SK-N-SH (cell line): ENCODE measurements at regions not wholly inside any gene's neighbourhood (a gene's known extent, or its start where the extent isn't known, plus 50 kb on each side); places are given as distances from the start of the nearest gene placed in this dataset.

Source experiments
- CTCF ChIA-PET: fragments of 300-600, 350-600 bp; formaldehyde crosslinking; extraction: SDS; loops from one replicate; lab custom pipeline; 2021; lab: Yijun Ruan, JAX
- POLR2A ChIA-PET: fragments of 350-600 bp; sonication (Branson Sonifier 250); formaldehyde crosslinking; extraction: SDS; loops from one replicate; lab custom pipeline; 2020; ENCODE audit warnings: antibody characterized with exemption, inconsistent platforms; lab: Yijun Ruan, JAX
- DNase-seq: peaks from one replicate; pipeline ENCODE4 v3.0.0; 2012
- H2AFZ ChIP-seq: fragments of 200-600 bp; sonication (generic); 2 replicates; pipeline ENCODE4 v1.8.1; 2016; ENCODE audit warnings: antibody characterized with exemption, mild to moderate bottlenecking, low read depth
- H3F3A ChIP-seq: fragments of 200-600 bp; sonication (generic); replicated peaks from 2 replicates; pipeline ENCODE3; 2016; ENCODE audit warnings: antibody characterized with exemption, mild to moderate bottlenecking; ENCODE audit not compliant: insufficient read depth
- H3K27ac ChIP-seq, 2 experiments: fragments of 200-500 bp in 1 of 2; fragments of 200-600 bp in 1 of 2; sonication (Bioruptor generic) in 1 of 2; sonication (generic), shearing (Covaris generic) in 1 of 2; 2 replicates each; pipeline versions ENCODE4 v1.5.1 to v1.6.1; 2014 to 2016; ENCODE audit warnings: low read depth in 2 of 2, inconsistent platforms in 1 of 2, low read length in 1 of 2, mild to moderate bottlenecking in 1 of 2, mixed read lengths in 1 of 2
- H3K27me3 ChIP-seq: fragments of 200-600 bp; sonication (generic), shearing (Covaris generic); 2 replicates; pipeline ENCODE4 v1.6.1; 2016; ENCODE audit warnings: mixed run types; ENCODE audit not compliant: insufficient read depth
- H3K36me3 ChIP-seq, 2 experiments: fragments of 200-500 bp in 1 of 2; fragments of 200-600 bp in 1 of 2; sonication (Bioruptor generic) in 1 of 2; sonication (generic) in 1 of 2; replicated peaks in 1 of 2; 2 replicates each; pipeline versions ENCODE3 to v1.5.1; 2014 to 2016; ENCODE audit warnings: low read length in 1 of 2, mild to moderate bottlenecking in 1 of 2; ENCODE audit not compliant: insufficient read depth in 2 of 2, control insufficient read depth in 1 of 2
- H3K4me1 ChIP-seq, 2 experiments: fragments of 200-500 bp in 1 of 2; fragments of 200-600 bp in 1 of 2; sonication (Bioruptor generic) in 1 of 2; sonication (generic), shearing (Covaris generic) in 1 of 2; 2 replicates each; pipeline versions ENCODE4 v1.5.1 to v1.6.1; 2014 to 2016; ENCODE audit warnings: low read depth in 1 of 2, low read length in 1 of 2, mixed run types in 1 of 2; ENCODE audit not compliant: insufficient read depth in 2 of 2, control insufficient read depth in 1 of 2
- H3K4me2 ChIP-seq: fragments of 200-600 bp; sonication (generic), shearing (Covaris generic); 2 replicates; pipeline ENCODE4 v1.6.1; 2017; ENCODE audit warnings: mixed run types
- H3K4me3 ChIP-seq, 2 experiments: fragments of 200-500 bp in 1 of 2; fragments of 200-600 bp in 1 of 2; sonication (Bioruptor generic) in 1 of 2; sonication (generic), shearing (Covaris generic) in 1 of 2; 2 replicates each; pipeline versions ENCODE4 v1.5.1 to v1.8.1; 2014 to 2016; ENCODE audit warnings: low read depth in 2 of 2, inconsistent platforms in 1 of 2, low read length in 1 of 2, mild to moderate bottlenecking in 1 of 2, mixed read lengths in 1 of 2, moderate library complexity in 1 of 2
- H3K79me2 ChIP-seq: fragments of 200-600 bp; sonication (generic); 2 replicates; pipeline ENCODE4 v1.8.1; 2017; ENCODE audit warnings: mild to moderate bottlenecking; ENCODE audit not compliant: insufficient read depth
- H3K9ac ChIP-seq: fragments of 200-600 bp; sonication (generic); 2 replicates; pipeline ENCODE4 v1.6.1; 2017; ENCODE audit warnings: mixed run types
- H3K9me2 ChIP-seq: fragments of 200-600 bp; sonication (generic); 2 replicates; pipeline ENCODE4 v1.6.1; 2017; ENCODE audit warnings: mixed run types
- H3K9me3 ChIP-seq: fragments of 200-600 bp; sonication (generic); 2 replicates; pipeline ENCODE4 v1.6.1; 2017; ENCODE audit warnings: mixed run types, mild to moderate bottlenecking, moderate library complexity
- H4K20me1 ChIP-seq: fragments of 200-600 bp; sonication (generic); 2 replicates; pipeline ENCODE4 v1.6.1; 2017; ENCODE audit warnings: mild to moderate bottlenecking, mixed run types; ENCODE audit not compliant: insufficient read depth
- ELF1 ChIP-seq: IDR thresholded peaks from 2 replicates; pipeline ENCODE4 v1.4.0; 2012
- EZH2phosphoT487 ChIP-seq: fragments of 200-600 bp; sonication (generic); IDR thresholded peaks from 2 replicates; pipeline ENCODE4 v1.6.1; 2017; ENCODE audit warnings: low read depth, mixed run types, mild to moderate bottlenecking, antibody characterized with exemption, moderate library complexity, borderline replicate concordance
- FOSL2 ChIP-seq: IDR thresholded peaks from 2 replicates; pipeline ENCODE4 v1.4.0; 2012; ENCODE audit warnings: low read depth, mild to moderate bottlenecking, moderate library complexity, borderline replicate concordance
- FOXJ3 ChIP-seq: sonication (generic); formaldehyde crosslinking; IDR thresholded peaks from 2 replicates; pipeline ENCODE4 v1.5.1; 2020; ENCODE audit warnings: mild to moderate bottlenecking, missing genetic modification reagents
- GABPA ChIP-seq: IDR thresholded peaks from 2 replicates; pipeline ENCODE4 v1.4.0; 2012; ENCODE audit warnings: low read depth, mild to moderate bottlenecking
- JUND ChIP-seq: IDR thresholded peaks from 2 replicates; pipeline ENCODE4 v1.4.0; 2012
- NRF1 ChIP-seq: IDR thresholded peaks from 2 replicates; pipeline ENCODE4 v1.6.1; 2012; ENCODE audit warnings: low read depth, mild to moderate bottlenecking, low read length
- RCOR1 ChIP-seq: fragments of 150-350 bp; IDR thresholded peaks from 2 replicates; pipeline ENCODE4 v1.6.1; 2017; ENCODE audit warnings: antibody characterized with exemption, low read length
- RFX5 ChIP-seq: IDR thresholded peaks from 2 replicates; pipeline ENCODE4 v1.6.1; 2012; ENCODE audit warnings: mild to moderate bottlenecking, improper control_type of control experiment, low read length
- RXRA ChIP-seq: IDR thresholded peaks from 2 replicates; pipeline ENCODE4 v1.4.0; 2012; ENCODE audit warnings: low read depth, mild to moderate bottlenecking, borderline replicate concordance
- SIN3A ChIP-seq: IDR thresholded peaks from 2 replicates; pipeline ENCODE4 v1.6.1; 2012; ENCODE audit warnings: low read depth, mild to moderate bottlenecking, low read length, moderate library complexity, borderline replicate concordance
- SMC3 ChIP-seq: IDR thresholded peaks from 2 replicates; pipeline ENCODE4 v1.6.1; 2012; ENCODE audit warnings: low read depth, low read length, improper control_type of control experiment
- TCF12 ChIP-seq: IDR thresholded peaks from 2 replicates; pipeline ENCODE4 v1.4.0; 2012
- TEAD4 ChIP-seq: IDR thresholded peaks from 2 replicates; pipeline ENCODE4 v1.4.0; 2012; ENCODE audit warnings: mild to moderate bottlenecking, borderline replicate concordance; ENCODE audit not compliant: insufficient read depth
- YY1 ChIP-seq: IDR thresholded peaks from 2 replicates; pipeline ENCODE4 v1.4.0; 2012; ENCODE audit warnings: low read depth, mild to moderate bottlenecking
- WGBS: methylation state at CpG from one replicate; pipeline ENCODE4 v1.1.6; 2017; ENCODE audit warnings: low lambda C conversion rate; 5-methylcytosine and 5-hydroxymethylcytosine counted together
- TF ChIP-seq, protein P1 (sequence below): IDR thresholded peaks from 2 replicates; pipeline ENCODE4 v1.4.0; 2012; ENCODE audit warnings: low read depth, borderline replicate concordance
- TF ChIP-seq, protein P2 (sequence below): IDR thresholded peaks from 2 replicates; pipeline ENCODE4; 2012
- TF ChIP-seq, protein P3 (sequence below): fragments of 150-350 bp; IDR thresholded peaks from 2 replicates; pipeline ENCODE4 v1.6.1; 2017; ENCODE audit warnings: antibody characterized with exemption, low read length, low read depth, borderline replicate concordance
- TF ChIP-seq, protein P4 (sequence below): fragments of 200-600 bp; sonication (generic); IDR thresholded peaks from 2 replicates; pipeline ENCODE4 v1.6.1; 2017; ENCODE audit warnings: antibody characterized with exemption, mild to moderate bottlenecking, moderate library complexity
- TF ChIP-seq, protein P5 (sequence below): fragments of 150-350 bp; IDR thresholded peaks from 2 replicates; pipeline ENCODE4 v1.6.1; 2016; ENCODE audit warnings: mild to moderate bottlenecking, low read depth, low read length

DNA sequence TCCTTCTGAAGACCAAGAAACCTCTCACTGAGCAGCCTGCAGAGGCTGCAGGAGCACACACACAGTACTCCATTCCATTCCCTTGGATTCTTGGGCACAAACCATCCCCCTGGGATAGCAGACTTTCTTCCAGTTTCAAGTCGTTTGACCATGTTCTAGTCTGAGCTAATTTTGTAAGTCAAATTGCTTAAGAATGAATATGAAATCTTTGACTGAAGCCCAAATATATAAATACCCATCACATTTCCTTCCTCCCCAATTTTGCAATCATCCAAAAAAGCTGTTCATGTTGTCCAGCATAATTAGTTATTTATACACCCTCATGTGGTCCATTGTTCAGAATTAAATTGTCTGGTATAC, 231.2 kb upstream of the TPRG1 start:
- TF ChIP-seq, protein P1, sequence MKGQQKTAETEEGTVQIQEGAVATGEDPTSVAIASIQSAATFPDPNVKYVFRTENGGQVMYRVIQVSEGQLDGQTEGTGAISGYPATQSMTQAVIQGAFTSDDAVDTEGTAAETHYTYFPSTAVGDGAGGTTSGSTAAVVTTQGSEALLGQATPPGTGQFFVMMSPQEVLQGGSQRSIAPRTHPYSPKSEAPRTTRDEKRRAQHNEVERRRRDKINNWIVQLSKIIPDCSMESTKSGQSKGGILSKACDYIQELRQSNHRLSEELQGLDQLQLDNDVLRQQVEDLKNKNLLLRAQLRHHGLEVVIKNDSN = no peak
- TF ChIP-seq, protein P2, sequence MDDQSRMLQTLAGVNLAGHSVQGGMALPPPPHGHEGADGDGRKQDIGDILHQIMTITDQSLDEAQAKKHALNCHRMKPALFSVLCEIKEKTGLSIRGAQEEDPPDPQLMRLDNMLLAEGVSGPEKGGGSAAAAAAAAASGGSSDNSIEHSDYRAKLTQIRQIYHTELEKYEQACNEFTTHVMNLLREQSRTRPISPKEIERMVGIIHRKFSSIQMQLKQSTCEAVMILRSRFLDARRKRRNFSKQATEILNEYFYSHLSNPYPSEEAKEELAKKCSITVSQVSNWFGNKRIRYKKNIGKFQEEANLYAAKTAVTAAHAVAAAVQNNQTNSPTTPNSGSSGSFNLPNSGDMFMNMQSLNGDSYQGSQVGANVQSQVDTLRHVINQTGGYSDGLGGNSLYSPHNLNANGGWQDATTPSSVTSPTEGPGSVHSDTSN = no peak
- TF ChIP-seq FOSL2 (no peak), ELF1 (no peak), GABPA (no peak), SIN3A (no peak), EZH2phosphoT487 (no peak), JUND (no peak), RFX5 (no peak), FOXJ3 (CRISPR knock-in tag) (no peak), RCOR1 (no peak), TEAD4 (no peak), TCF12 (no peak), NRF1 (no peak), RXRA (no peak), SMC3 (no peak), YY1 (no peak)
- TF ChIP-seq, protein P3, sequence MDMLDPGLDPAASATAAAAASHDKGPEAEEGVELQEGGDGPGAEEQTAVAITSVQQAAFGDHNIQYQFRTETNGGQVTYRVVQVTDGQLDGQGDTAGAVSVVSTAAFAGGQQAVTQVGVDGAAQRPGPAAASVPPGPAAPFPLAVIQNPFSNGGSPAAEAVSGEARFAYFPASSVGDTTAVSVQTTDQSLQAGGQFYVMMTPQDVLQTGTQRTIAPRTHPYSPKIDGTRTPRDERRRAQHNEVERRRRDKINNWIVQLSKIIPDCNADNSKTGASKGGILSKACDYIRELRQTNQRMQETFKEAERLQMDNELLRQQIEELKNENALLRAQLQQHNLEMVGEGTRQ = no peak
- TF ChIP-seq, protein P4, sequence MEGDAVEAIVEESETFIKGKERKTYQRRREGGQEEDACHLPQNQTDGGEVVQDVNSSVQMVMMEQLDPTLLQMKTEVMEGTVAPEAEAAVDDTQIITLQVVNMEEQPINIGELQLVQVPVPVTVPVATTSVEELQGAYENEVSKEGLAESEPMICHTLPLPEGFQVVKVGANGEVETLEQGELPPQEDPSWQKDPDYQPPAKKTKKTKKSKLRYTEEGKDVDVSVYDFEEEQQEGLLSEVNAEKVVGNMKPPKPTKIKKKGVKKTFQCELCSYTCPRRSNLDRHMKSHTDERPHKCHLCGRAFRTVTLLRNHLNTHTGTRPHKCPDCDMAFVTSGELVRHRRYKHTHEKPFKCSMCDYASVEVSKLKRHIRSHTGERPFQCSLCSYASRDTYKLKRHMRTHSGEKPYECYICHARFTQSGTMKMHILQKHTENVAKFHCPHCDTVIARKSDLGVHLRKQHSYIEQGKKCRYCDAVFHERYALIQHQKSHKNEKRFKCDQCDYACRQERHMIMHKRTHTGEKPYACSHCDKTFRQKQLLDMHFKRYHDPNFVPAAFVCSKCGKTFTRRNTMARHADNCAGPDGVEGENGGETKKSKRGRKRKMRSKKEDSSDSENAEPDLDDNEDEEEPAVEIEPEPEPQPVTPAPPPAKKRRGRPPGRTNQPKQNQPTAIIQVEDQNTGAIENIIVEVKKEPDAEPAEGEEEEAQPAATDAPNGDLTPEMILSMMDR = no peak
- TF ChIP-seq, protein P5, sequence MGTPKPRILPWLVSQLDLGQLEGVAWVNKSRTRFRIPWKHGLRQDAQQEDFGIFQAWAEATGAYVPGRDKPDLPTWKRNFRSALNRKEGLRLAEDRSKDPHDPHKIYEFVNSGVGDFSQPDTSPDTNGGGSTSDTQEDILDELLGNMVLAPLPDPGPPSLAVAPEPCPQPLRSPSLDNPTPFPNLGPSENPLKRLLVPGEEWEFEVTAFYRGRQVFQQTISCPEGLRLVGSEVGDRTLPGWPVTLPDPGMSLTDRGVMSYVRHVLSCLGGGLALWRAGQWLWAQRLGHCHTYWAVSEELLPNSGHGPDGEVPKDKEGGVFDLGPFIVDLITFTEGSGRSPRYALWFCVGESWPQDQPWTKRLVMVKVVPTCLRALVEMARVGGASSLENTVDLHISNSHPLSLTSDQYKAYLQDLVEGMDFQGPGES = no peak
- no peak for DNase-seq
- Histone ChIP-seq H4K20me1 (no peaks in the 10 kb centered on the region), H3K9me2 (no peaks in the 10 kb centered on the region), H3K27ac (no peak overlapping the region), H3K27me3 (no peaks in the 10 kb centered on the region), H3F3A (no peaks in the 10 kb centered on the region), H3K79me2 (no peaks in the 10 kb centered on the region), H3K9ac (no peak overlapping the region), H2AFZ (no peak overlapping the region), H3K4me3 (no peak overlapping the region), H3K4me2 (no peak overlapping the region), H3K4me1 (no peaks in the 10 kb centered on the region; a peak in 1 of 4 replicates), H3K36me3 (no peaks in the 10 kb centered on the region), H3K9me3 (no peaks in the 10 kb centered on the region)
- ChIA-PET POLR2A (no interaction called here), CTCF (interaction anchor here (2.1 kb wide), 1 partner anchor 14 kb away, joined by 5 read pairs; no protein-coding TSS in a partner anchor)
- 21% methylated on average over 1 of the region's 1 CpG for WGBS
